SK-N-SH treated with all-trans-retinoic acid at 6 μM for 48 hours (cell line): ENCODE measurements at regions not wholly inside any gene's neighbourhood (a gene's known extent, or its start where the extent isn't known, plus 50 kb on each side); places are given as distances from the start of the nearest gene placed in this dataset.

ENCODE experiments used
- ATAC-seq: fragments of 200-7000 bp; cut with Tn5 transposase; 3 replicates; pipeline ENCODE4 v1.9.1; 2020; ENCODE audit warnings: mild to moderate bottlenecking, moderate library complexity
- ARNTL ChIP-seq: fragments of 450-650 bp; formaldehyde crosslinking; IDR thresholded peaks from 2 replicates; pipeline ENCODE4 v1.5.0; 2020; ENCODE audit warnings: low read depth, mild to moderate bottlenecking, moderate library complexity, borderline replicate concordance
- BACH2 ChIP-seq: fragments of 250-450 bp; sonication (Bioruptor Pico); IDR thresholded peaks from 2 replicates; pipeline ENCODE4 v1.9.0; 2021; ENCODE audit warnings: mild to moderate bottlenecking, borderline replicate concordance
- ESRRG ChIP-seq: fragments of 250-450 bp; sonication (Bioruptor Pico); IDR thresholded peaks from 2 replicates; pipeline ENCODE4 v1.6.1; 2021; ENCODE audit warnings: mild to moderate bottlenecking
- GLIS3 ChIP-seq: fragments of 250-450 bp; sonication (Bioruptor Pico); IDR thresholded peaks from 2 replicates; pipeline ENCODE4 v1.5.0; 2020; ENCODE audit warnings: mild to moderate bottlenecking, moderate library complexity
- ISL1 ChIP-seq: fragments of 250-450 bp; sonication (Bioruptor Pico); IDR thresholded peaks from 2 replicates; pipeline ENCODE4 v2.1.2; 2022; ENCODE audit warnings: mild to moderate bottlenecking, moderate library complexity
- OSR1 ChIP-seq: fragments of 250-450 bp; sonication (Bioruptor Pico); IDR thresholded peaks from 2 replicates; pipeline ENCODE4 v1.8.0; 2022; ENCODE audit warnings: moderate library complexity, mild to moderate bottlenecking, inconsistent platforms
- PPARA ChIP-seq: fragments of 250-450 bp; sonication (Bioruptor Pico); IDR thresholded peaks from 2 replicates; pipeline ENCODE4 v1.5.0; 2020; ENCODE audit warnings: mild to moderate bottlenecking, borderline replicate concordance
- RARB ChIP-seq: fragments of 250-450 bp; sonication (Bioruptor Pico); IDR thresholded peaks from 2 replicates; pipeline ENCODE4 v1.8.0; 2021; ENCODE audit warnings: mild to moderate bottlenecking, moderate library complexity
- SNAI2 ChIP-seq: fragments of 250-450 bp; sonication (Bioruptor Pico); IDR thresholded peaks from 2 replicates; pipeline ENCODE4 v1.5.0; 2020; ENCODE audit warnings: mild to moderate bottlenecking, moderate library complexity
- TCF4 ChIP-seq: fragments of 250-450 bp; sonication (Bioruptor Pico); IDR thresholded peaks from 2 replicates; pipeline ENCODE4 v1.8.0; 2021; ENCODE audit warnings: mild to moderate bottlenecking, moderate library complexity, borderline replicate concordance
- TOX ChIP-seq: fragments of 250-450 bp; sonication (Bioruptor Pico); IDR thresholded peaks from 2 replicates; pipeline ENCODE4 v1.8.0; 2021; ENCODE audit warnings: mild to moderate bottlenecking, moderate library complexity, borderline replicate concordance
- ZC3H10 ChIP-seq: fragments of 250-450 bp; sonication (Bioruptor Pico); IDR thresholded peaks from 2 replicates; pipeline ENCODE4 v1.5.1; 2021; ENCODE audit warnings: mild to moderate bottlenecking, moderate library complexity
- ZFP3 ChIP-seq: fragments of 250-450 bp; sonication (Bioruptor Pico); IDR thresholded peaks from 2 replicates; pipeline ENCODE4 v1.5.0; 2020; ENCODE audit warnings: mild to moderate bottlenecking, moderate library complexity
- ZFP30 ChIP-seq: fragments of 450-650 bp; formaldehyde crosslinking; IDR thresholded peaks from 2 replicates; pipeline ENCODE4 v1.5.0; 2022; ENCODE audit warnings: mild to moderate bottlenecking, moderate library complexity
- ZNF565 ChIP-seq: fragments of 450-650 bp; formaldehyde crosslinking; conservative IDR thresholded peaks from 2 replicates; pipeline ENCODE4 v1.5.0; 2020; ENCODE audit warnings: low read depth, mild to moderate bottlenecking, moderate library complexity
- ZNF8 ChIP-seq: fragments of 450-650 bp; formaldehyde crosslinking; IDR thresholded peaks from 2 replicates; pipeline ENCODE4 v1.5.0; 2020; ENCODE audit warnings: mild to moderate bottlenecking, moderate library complexity
- TF ChIP-seq, protein P1 (sequence below): fragments of 250-450 bp; sonication (Bioruptor Pico); IDR thresholded peaks from 2 replicates; pipeline ENCODE4 v1.5.1; 2021; ENCODE audit warnings: mild to moderate bottlenecking, moderate library complexity
- TF ChIP-seq, protein P2 (sequence below): fragments of 250-450 bp; sonication (Bioruptor Pico); IDR thresholded peaks from 2 replicates; pipeline ENCODE4 v1.8.0; 2021; ENCODE audit warnings: low read depth, mild to moderate bottlenecking, moderate library complexity, borderline replicate concordance
- TF ChIP-seq, protein P3 (sequence below): fragments of 250-450 bp; sonication (Bioruptor Pico); IDR thresholded peaks from 2 replicates; pipeline ENCODE4 v1.5.1; 2020; ENCODE audit warnings: low read depth, mild to moderate bottlenecking, moderate library complexity
- TF ChIP-seq, protein P4 (sequence below): fragments of 250-450 bp; sonication (Bioruptor Pico); IDR thresholded peaks from 2 replicates; pipeline ENCODE4 v1.5.0; 2020; ENCODE audit warnings: mild to moderate bottlenecking, moderate library complexity
- TF ChIP-seq, protein P5 (sequence below): fragments of 250-450 bp; sonication (Bioruptor Pico); IDR thresholded peaks from 2 replicates; pipeline ENCODE4 v1.8.0; 2020; ENCODE audit warnings: mild to moderate bottlenecking, moderate library complexity, borderline replicate concordance

DNA sequence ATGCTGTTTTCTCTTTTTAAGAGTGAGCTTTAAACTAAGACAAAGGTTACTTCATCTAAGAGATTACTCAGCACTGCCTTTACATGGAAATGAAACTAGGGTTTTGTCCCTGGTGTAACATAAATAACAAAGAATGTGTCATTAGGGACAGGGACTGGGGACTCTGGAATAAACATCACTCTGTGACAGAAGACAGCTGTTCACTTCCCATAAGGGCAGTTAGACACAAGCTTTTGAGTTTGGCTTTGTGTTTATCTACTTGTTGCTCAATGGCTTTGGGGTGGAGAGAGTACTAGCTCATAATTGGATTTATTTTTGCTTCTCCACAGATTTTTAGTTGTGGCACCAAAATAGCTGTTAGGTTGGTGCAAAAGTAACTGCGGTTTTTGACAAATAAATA, 154.5 kb downstream of the OR4C45 start:
- no peak for ATAC-seq
- TF ChIP-seq, protein P1, sequence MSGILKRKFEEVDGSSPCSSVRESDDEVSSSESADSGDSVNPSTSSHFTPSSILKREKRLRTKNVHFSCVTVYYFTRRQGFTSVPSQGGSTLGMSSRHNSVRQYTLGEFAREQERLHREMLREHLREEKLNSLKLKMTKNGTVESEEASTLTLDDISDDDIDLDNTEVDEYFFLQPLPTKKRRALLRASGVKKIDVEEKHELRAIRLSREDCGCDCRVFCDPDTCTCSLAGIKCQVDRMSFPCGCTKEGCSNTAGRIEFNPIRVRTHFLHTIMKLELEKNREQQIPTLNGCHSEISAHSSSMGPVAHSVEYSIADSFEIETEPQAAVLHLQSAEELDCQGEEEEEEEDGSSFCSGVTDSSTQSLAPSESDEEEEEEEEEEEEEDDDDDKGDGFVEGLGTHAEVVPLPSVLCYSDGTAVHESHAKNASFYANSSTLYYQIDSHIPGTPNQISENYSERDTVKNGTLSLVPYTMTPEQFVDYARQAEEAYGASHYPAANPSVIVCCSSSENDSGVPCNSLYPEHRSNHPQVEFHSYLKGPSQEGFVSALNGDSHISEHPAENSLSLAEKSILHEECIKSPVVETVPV: no peak

DNA sequence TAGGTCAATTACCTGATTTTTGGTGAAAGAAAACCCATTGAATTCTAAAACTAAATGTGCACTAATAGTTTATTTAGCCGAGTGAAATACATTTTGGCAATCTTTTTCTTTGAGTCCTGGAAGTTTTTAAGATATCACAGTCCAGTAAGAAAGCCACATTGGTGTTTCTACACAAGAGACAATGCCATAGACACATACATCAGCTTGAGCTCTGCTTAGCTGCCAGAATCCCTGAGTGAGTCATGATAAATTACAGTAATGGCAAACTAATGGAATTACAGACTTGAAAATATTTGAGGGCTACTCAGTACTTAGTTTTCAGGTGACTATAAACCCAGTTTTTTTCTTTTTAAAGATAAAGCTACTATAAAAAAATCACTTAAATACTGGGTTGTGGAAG, 155.4 kb downstream of the OR4C45 start:
- TF ChIP-seq, protein P2, sequence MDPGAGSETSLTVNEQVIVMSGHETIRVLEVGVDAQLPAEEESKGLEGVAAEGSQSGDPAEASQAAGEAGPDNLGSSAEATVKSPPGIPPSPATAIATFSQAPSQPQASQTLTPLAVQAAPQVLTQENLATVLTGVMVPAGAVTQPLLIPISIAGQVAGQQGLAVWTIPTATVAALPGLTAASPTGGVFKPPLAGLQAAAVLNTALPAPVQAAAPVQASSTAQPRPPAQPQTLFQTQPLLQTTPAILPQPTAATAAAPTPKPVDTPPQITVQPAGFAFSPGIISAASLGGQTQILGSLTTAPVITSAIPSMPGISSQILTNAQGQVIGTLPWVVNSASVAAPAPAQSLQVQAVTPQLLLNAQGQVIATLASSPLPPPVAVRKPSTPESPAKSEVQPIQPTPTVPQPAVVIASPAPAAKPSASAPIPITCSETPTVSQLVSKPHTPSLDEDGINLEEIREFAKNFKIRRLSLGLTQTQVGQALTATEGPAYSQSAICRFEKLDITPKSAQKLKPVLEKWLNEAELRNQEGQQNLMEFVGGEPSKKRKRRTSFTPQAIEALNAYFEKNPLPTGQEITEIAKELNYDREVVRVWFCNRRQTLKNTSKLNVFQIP (CRISPR knock-in tag): no peak
- no peak for TF ChIP-seq ZC3H10 (CRISPR knock-in tag)
- no peak for TF ChIP-seq OSR1 (CRISPR knock-in tag)
- TF ChIP-seq TCF4 (CRISPR knock-in tag): no peak
- no peak for TF ChIP-seq ZFP30
- no peak for TF ChIP-seq ESRRG (CRISPR knock-in tag)
- TF ChIP-seq, protein P3, sequence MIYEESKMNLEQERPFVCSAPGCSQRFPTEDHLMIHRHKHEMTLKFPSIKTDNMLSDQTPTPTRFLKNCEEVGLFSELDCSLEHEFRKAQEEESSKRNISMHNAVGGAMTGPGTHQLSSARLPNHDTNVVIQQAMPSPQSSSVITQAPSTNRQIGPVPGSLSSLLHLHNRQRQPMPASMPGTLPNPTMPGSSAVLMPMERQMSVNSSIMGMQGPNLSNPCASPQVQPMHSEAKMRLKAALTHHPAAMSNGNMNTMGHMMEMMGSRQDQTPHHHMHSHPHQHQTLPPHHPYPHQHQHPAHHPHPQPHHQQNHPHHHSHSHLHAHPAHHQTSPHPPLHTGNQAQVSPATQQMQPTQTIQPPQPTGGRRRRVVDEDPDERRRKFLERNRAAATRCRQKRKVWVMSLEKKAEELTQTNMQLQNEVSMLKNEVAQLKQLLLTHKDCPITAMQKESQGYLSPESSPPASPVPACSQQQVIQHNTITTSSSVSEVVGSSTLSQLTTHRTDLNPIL (CRISPR knock-in tag): no peak
- TF ChIP-seq SNAI2: no peak
- no peak for TF ChIP-seq ARNTL (CRISPR knock-in tag)
- no peak for TF ChIP-seq TOX (CRISPR knock-in tag)
- TF ChIP-seq RARB (CRISPR knock-in tag): no peak
- TF ChIP-seq BACH2 (CRISPR knock-in tag): no peak
- TF ChIP-seq, protein P4, sequence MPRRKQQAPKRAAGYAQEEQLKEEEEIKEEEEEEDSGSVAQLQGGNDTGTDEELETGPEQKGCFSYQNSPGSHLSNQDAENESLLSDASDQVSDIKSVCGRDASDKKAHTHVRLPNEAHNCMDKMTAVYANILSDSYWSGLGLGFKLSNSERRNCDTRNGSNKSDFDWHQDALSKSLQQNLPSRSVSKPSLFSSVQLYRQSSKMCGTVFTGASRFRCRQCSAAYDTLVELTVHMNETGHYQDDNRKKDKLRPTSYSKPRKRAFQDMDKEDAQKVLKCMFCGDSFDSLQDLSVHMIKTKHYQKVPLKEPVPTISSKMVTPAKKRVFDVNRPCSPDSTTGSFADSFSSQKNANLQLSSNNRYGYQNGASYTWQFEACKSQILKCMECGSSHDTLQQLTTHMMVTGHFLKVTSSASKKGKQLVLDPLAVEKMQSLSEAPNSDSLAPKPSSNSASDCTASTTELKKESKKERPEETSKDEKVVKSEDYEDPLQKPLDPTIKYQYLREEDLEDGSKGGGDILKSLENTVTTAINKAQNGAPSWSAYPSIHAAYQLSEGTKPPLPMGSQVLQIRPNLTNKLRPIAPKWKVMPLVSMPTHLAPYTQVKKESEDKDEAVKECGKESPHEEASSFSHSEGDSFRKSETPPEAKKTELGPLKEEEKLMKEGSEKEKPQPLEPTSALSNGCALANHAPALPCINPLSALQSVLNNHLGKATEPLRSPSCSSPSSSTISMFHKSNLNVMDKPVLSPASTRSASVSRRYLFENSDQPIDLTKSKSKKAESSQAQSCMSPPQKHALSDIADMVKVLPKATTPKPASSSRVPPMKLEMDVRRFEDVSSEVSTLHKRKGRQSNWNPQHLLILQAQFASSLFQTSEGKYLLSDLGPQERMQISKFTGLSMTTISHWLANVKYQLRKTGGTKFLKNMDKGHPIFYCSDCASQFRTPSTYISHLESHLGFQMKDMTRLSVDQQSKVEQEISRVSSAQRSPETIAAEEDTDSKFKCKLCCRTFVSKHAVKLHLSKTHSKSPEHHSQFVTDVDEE (CRISPR knock-in tag): no peak
- no peak for TF ChIP-seq ZNF8
- no peak for TF ChIP-seq ISL1 (CRISPR knock-in tag)
- no peak for TF ChIP-seq PPARA (CRISPR knock-in tag)
- TF ChIP-seq, protein P1: no peak
- no peak for TF ChIP-seq ZFP3
- TF ChIP-seq ZNF565: no peak
- ATAC-seq: no peak

DNA sequence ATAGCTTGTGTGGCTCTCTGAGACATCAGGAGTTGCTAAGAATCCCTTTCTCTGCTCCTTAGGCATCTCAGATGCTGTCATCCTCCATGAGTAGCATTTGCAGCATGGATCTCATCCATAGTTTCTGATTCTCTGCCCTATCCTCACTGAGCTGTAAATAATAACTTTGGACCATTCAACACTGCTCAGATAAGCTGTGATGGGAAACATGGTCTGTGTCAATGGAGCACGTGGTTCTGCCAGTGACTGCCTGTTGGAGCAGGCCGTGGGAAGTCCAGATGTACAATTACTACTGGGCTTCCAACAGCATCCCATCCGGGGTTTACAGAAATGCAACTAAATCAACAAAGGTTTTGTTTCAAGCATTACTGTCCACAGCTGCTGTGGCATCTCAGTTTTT, 160.1 kb downstream of the OR4C45 start:
- ATAC-seq: no peak

More for the DNA sequence above, 160.1 kb downstream of the OR4C45 start:
- TF ChIP-seq, protein P2 (CRISPR knock-in tag): no peak
- TF ChIP-seq BACH2 (CRISPR knock-in tag) (no peak), OSR1 (CRISPR knock-in tag) (no peak), ISL1 (CRISPR knock-in tag) (no peak), ZFP30 (no peak), PPARA (CRISPR knock-in tag) (no peak), GLIS3 (CRISPR knock-in tag) (no peak), ARNTL (CRISPR knock-in tag) (no peak), ZFP3 (no peak)
- TF ChIP-seq, protein P5, sequence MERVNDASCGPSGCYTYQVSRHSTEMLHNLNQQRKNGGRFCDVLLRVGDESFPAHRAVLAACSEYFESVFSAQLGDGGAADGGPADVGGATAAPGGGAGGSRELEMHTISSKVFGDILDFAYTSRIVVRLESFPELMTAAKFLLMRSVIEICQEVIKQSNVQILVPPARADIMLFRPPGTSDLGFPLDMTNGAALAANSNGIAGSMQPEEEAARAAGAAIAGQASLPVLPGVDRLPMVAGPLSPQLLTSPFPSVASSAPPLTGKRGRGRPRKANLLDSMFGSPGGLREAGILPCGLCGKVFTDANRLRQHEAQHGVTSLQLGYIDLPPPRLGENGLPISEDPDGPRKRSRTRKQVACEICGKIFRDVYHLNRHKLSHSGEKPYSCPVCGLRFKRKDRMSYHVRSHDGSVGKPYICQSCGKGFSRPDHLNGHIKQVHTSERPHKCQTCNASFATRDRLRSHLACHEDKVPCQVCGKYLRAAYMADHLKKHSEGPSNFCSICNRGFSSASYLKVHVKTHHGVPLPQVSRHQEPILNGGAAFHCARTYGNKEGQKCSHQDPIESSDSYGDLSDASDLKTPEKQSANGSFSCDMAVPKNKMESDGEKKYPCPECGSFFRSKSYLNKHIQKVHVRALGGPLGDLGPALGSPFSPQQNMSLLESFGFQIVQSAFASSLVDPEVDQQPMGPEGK (CRISPR knock-in tag): no peak
